Spleen (tissue), 11 donors: ENCODE measurements at regions not wholly inside any gene's neighbourhood (a gene's known extent, or its start where the extent isn't known, plus 50 kb on each side); places are given as distances from the start of the nearest gene placed in this dataset.

Experiments
- DNase-seq: peaks from one replicate; pipeline ENCODE4 v3.0.0-alpha.2; 2020
- H3K27ac ChIP-seq, 8 donors: fragments of 200-600 bp; sonication (generic) in 7 of 8; 1 replicate in 4 of 8; 2 replicates in 4 of 8; pipeline versions ENCODE4 v1.5.0 to v1.8.0; 2016 to 2021; ENCODE audit warnings: inconsistent platforms in 4 of 8, mild to moderate bottlenecking in 4 of 8, moderate library complexity in 1 of 8
- H3K27me3 ChIP-seq, 7 donors: fragments of 200-600 bp; sonication (generic) in 6 of 7; replicated peaks in 1 of 7; 1 replicate in 4 of 7; 2 replicates in 3 of 7; pipeline versions ENCODE4 v1.5.0 to v1.8.0; 2016 to 2021; ENCODE audit warnings: inconsistent platforms in 3 of 7, mild to moderate bottlenecking in 1 of 7
- H3K36me3 ChIP-seq, 6 donors: fragments of 200-600 bp; sonication (generic) in 5 of 6; 1 replicate in 4 of 6; 2 replicates in 2 of 6; pipeline versions ENCODE4 v1.5.0 to v1.8.0; 2016 to 2021; ENCODE audit warnings: inconsistent platforms in 2 of 6
- H3K4me1 ChIP-seq, 6 donors: fragments of 200-600 bp; sonication (generic) in 5 of 6; 1 replicate in 3 of 6; 2 replicates in 3 of 6; pipeline versions ENCODE4 v1.5.0 to v1.8.0; 2016 to 2021; ENCODE audit warnings: inconsistent platforms in 3 of 6
- H3K4me3 ChIP-seq, 8 donors: fragments of 200-600 bp; sonication (generic) in 7 of 8; 1 replicate in 4 of 8; 2 replicates in 4 of 8; pipeline versions ENCODE4 v1.5.0 to v1.8.0; 2016 to 2021; ENCODE audit warnings: inconsistent platforms in 4 of 8, mild to moderate bottlenecking in 4 of 8, moderate library complexity in 2 of 8
- H3K9me3 ChIP-seq, 8 donors: fragments of 200-600 bp; sonication (generic) in 7 of 8; 1 replicate in 4 of 8; 2 replicates in 4 of 8; pipeline versions ENCODE4 v1.5.0 to v1.8.0; 2016 to 2021; ENCODE audit warnings: inconsistent platforms in 4 of 8
- POLR2A ChIP-seq, 3 donors: fragments of 450-650 bp; IDR thresholded peaks; one replicate each; pipeline ENCODE4 v1.5.1; 2017; ENCODE audit warnings: antibody characterized with exemption in 3 of 3, mild to moderate bottlenecking in 1 of 3
- POLR2AphosphoS5 ChIP-seq, 3 donors: sonication (generic); formaldehyde crosslinking; IDR thresholded peaks; one replicate each; pipeline ENCODE4 v1.5.1; 2017; ENCODE audit warnings: antibody characterized with exemption in 3 of 3
- WGBS, 5 donors: extraction: QIAGEN DNeasy Blood & Tissue Kit in 3 of 5; methylation state at CpG; one replicate each; pipeline versions ENCODE4 v1.1.5 to v1.1.7; 2013 to 2018; 5-methylcytosine and 5-hydroxymethylcytosine counted together
- intact Hi-C: fragments of 100-400 bp; cut with DNase I; formaldehyde crosslinking; loops from one replicate; pipeline ENCODE4 v1.15.0; 2023; ENCODE audit warnings: low total_unique reads
- TF ChIP-seq, protein P1 (sequence below), 11 experiments: fragments of 200-600 bp in 7 of 11; fragments of 450-650 bp in 4 of 11; sonication (generic) in 4 of 11; IDR thresholded peaks in 8 of 11; conservative IDR thresholded peaks in 3 of 11; 1 replicate in 7 of 11; 2 replicates in 4 of 11; pipeline versions ENCODE4 v1.4.0 to v1.8.0; 2016 to 2021; ENCODE audit warnings: antibody characterized with exemption in 11 of 11, inconsistent platforms in 4 of 11, mild to moderate bottlenecking in 1 of 11
- donor health status: healthy with polysubstance abuse.
- donor health status: DM: no; HTN: no; CAD: no; lungs with moderate emphysema.
- donor health status: DM: no; HTN: no; CAD: no.
- donor health status: Bipolar disorder and iron deficiency.
- donor health status: healthy.
- donor health status: DM: no; HTN: no; CAD: no.
- donor health status: DM: yes; HTN: yes; CAD: no.

DNA sequence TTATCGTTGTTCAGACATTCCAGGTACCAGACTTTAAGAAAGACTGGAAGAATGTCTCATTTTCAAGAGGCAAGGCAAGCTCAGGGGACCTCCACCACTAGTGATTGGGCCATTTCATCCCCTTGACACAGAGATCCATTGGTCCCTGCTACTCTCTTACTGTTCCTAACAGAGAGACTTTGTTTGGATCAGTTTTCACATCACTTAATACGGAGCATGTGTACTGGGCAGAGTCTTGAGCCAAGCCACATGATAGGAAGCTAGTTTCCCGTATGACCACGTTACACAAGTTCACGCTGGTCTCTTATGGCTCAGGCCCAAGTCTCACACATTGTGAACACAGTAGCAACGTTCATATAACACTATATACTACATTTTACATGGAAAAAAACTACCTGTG lies 269.9 kb downstream of the BAMBI start:
- no peaks in the 10 kb centered on the region for H3K36me3 ChIP-seq
- no peak for TF ChIP-seq POLR2A (IDR thresholded peaks at IDR 0.05)
- TF ChIP-seq, protein P1, sequence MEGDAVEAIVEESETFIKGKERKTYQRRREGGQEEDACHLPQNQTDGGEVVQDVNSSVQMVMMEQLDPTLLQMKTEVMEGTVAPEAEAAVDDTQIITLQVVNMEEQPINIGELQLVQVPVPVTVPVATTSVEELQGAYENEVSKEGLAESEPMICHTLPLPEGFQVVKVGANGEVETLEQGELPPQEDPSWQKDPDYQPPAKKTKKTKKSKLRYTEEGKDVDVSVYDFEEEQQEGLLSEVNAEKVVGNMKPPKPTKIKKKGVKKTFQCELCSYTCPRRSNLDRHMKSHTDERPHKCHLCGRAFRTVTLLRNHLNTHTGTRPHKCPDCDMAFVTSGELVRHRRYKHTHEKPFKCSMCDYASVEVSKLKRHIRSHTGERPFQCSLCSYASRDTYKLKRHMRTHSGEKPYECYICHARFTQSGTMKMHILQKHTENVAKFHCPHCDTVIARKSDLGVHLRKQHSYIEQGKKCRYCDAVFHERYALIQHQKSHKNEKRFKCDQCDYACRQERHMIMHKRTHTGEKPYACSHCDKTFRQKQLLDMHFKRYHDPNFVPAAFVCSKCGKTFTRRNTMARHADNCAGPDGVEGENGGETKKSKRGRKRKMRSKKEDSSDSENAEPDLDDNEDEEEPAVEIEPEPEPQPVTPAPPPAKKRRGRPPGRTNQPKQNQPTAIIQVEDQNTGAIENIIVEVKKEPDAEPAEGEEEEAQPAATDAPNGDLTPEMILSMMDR (IDR thresholded peaks at IDR 0.05 in 8 of 11, conservative IDR thresholded peaks at IDR 0.05 in 3 of 11) = no peak
- TF ChIP-seq POLR2AphosphoS5 (IDR thresholded peaks at IDR 0.05) = no peak
- intact Hi-C loops = no loop called here
- no peaks in the 10 kb centered on the region for H3K27me3 ChIP-seq
- WGBS, 5 donors = 59 to 74% (median 66%) methylated on average over 6 of the region's 6 CpGs
- no peak for DNase-seq
- no peak overlapping the region for H3K27ac ChIP-seq
- no peaks in the 10 kb centered on the region for H3K4me1 ChIP-seq
- H3K9me3 ChIP-seq = peaks cover 0 to 14% (median 4%) of the 10 kb centered on the region in 8 donors
- H3K4me3 ChIP-seq = no peak overlapping the region

DNA sequence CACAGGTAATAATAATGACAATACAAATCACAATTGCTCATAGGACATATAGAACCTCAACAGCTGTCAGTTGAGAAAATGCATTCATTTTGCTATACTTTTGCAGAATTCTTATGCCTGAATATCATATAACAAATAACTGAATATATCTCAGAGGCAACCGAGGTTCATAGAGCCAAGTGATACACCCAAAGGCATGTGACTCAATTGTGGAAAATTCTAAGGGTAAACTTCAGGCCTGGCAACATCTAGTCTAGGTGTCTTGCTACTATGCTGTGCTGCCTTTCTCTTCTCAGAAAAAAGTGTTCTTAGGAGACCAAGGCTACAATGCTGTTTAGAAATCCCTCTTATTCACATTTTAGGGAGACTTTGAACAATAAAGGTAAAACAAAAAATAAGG lies 270.7 kb downstream of the BAMBI start:
- H3K36me3 ChIP-seq = no peaks in the 10 kb centered on the region
- WGBS, 5 donors = 81 to 100% (median 91%) methylated on average over 1 of the region's 1 CpG
- intact Hi-C loops = no loop called here
- TF ChIP-seq POLR2AphosphoS5 (IDR thresholded peaks at IDR 0.05) (no peak), POLR2A (IDR thresholded peaks at IDR 0.05) (no peak)
- TF ChIP-seq, protein P1 (IDR thresholded peaks at IDR 0.05 in 8 of 11, conservative IDR thresholded peaks at IDR 0.05 in 3 of 11) = no peak
- no peak for DNase-seq
- peaks cover 0 to 14% (median 4%) of the 10 kb centered on the region in 8 donors for H3K9me3 ChIP-seq
- H3K27ac ChIP-seq = no peak overlapping the region
- H3K4me3 ChIP-seq = no peak overlapping the region
- H3K27me3 ChIP-seq = no peaks in the 10 kb centered on the region
- no peaks in the 10 kb centered on the region for H3K4me1 ChIP-seq

DNA sequence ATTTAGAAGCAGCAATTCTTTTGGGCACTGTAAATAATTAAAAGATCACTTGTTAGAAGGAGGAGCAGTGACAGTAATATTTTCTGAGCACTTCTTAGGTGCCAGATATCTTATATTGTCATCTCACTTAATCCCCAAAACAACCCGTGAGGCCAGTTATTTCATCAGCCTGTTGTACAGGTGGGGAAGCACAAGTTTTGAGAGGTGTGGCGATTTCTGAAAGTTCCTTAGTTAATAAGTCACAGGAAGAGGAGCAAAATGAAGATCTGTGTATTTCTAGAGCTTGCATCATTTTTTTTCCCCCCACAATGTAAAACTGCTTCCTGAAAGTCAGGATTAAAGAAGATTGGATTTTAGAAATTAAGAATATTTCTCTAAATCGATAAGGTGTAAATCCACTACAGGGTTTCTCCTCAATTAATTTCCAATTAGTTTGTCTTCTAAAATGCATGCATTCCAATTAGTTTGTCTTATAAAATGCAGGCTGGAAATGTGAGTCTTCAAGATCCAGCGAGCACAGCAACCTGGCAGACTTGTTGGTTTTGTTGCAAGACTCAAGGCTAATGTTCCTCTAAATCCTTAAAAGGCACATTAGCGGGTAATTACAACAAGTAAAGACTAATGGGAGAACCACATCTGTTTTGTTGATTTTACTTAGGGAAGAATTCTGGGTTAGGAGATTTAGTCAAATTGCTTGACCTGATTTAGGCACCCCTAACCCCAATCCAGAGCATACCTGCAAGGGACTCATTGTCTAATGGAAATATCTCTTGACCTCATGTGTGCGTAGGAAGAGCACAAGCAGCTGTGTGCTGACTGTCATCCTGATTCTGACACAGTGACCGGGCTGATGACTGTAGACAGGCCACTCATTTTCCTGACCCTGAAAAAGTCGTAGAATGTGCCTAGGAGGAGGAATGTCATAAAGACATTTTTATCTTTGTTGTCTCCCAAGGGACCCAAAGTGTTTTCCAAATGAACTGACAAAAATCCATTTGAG lies 272.0 kb downstream of the BAMBI start:
- H3K27me3 ChIP-seq = no peaks in the 10 kb centered on the region
- H3K36me3 ChIP-seq = no peaks in the 10 kb centered on the region
- no peaks in the 10 kb centered on the region for H3K4me1 ChIP-seq
- no peak overlapping the region for H3K27ac ChIP-seq
- intact Hi-C loops = no loop called here
- no peak for DNase-seq
- peaks cover 0 to 13% (median 4%) of the 10 kb centered on the region in 8 donors for H3K9me3 ChIP-seq
- TF ChIP-seq POLR2AphosphoS5 (IDR thresholded peaks at IDR 0.05) (no peak), POLR2A (IDR thresholded peaks at IDR 0.05) (no peak)
- TF ChIP-seq, protein P1 (IDR thresholded peaks at IDR 0.05 in 8 of 11, conservative IDR thresholded peaks at IDR 0.05 in 3 of 11) = no peak
- H3K4me3 ChIP-seq = no peak overlapping the region
- WGBS, 5 donors = 78 to 94% (median 83%) methylated on average over 8 of the region's 8 CpGs

DNA sequence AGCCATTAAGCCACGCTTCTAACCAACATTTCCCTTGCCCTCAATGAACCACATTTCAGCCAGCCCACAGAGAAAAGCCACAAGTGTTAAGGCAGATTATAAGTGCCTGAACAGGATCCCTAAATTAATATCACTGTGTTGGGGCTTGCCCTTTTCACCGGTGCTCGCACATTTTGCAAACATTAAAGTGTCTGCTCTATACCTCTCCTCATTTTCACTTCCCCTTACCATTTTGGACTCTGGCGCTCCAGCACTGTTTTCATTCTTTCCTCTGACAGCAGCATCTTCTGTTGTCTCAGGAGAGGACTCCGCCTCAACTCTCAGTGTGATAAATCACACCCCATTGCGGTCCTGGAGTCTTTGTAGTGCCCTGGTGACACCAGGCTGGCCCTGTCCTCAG lies 274.2 kb downstream of the BAMBI start:
- Histone ChIP-seq H3K27ac (no peak overlapping the region), H3K36me3 (no peaks in the 10 kb centered on the region), H3K9me3 (no peaks in the 10 kb centered on the region), H3K4me1 (no peaks in the 10 kb centered on the region), H3K4me3 (no peak overlapping the region), H3K27me3 (no peaks in the 10 kb centered on the region)
- WGBS, 5 donors = 73 to 82% (median 76%) methylated on average over 6 of the region's 6 CpGs
- no peak for DNase-seq
- intact Hi-C loops = no loop called here
- TF ChIP-seq, protein P1 (IDR thresholded peaks at IDR 0.05 in 8 of 11, conservative IDR thresholded peaks at IDR 0.05 in 3 of 11) = no peak
